H1 (cell line): ENCODE measurements at regions not wholly inside any gene's neighbourhood (a gene's known extent, or its start where the extent isn't known, plus 50 kb on each side); places are given as distances from the start of the nearest gene placed in this dataset.

Source experiments
- HDAC6 ChIP-seq: IDR thresholded peaks from one replicate; pipeline ENCODE4 v1.7.1; 2012; ENCODE audit warnings: low read depth, mild to moderate bottlenecking, inconsistent platforms, low read length, moderate library complexity
- JUND ChIP-seq: IDR thresholded peaks from 2 replicates; pipeline ENCODE4 v1.6.1; 2011; ENCODE audit warnings: mild to moderate bottlenecking, improper control_type of control experiment, low read length
- POU5F1 ChIP-seq: IDR thresholded peaks from 2 replicates; pipeline ENCODE4 v1.6.1; 2011; ENCODE audit warnings: low read depth, mild to moderate bottlenecking, low read length, moderate library complexity
- SP1 ChIP-seq: IDR thresholded peaks from 2 replicates; pipeline ENCODE4 v1.6.1; 2011; ENCODE audit warnings: low read depth, low read length
- TF ChIP-seq, protein P1 (sequence below): IDR thresholded peaks from 2 replicates; pipeline ENCODE4 v1.6.1; 2011; ENCODE audit warnings: low read depth, mild to moderate bottlenecking, low read length; ENCODE audit not compliant: insufficient read depth

DNA sequence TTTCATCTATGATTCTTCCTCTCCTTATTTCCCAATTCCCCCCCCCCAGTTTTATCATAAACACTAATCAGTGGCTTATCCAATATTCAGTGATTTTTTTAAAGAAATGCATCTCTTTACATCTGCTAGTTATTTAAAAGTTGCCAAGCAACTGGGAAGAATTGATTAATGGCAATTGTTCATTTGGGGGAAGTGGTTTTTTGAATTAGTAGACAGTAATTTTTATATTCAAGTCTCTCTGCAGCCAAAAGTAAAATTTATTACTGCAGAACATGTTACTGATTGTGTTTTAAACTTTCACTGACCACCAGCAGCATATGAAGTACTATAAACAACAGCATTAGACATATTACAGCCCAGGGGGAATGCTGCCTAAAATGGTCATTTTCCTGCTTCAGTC is 308.8 kb upstream of the NREP start (continued):
- TF ChIP-seq SP1 (no peak), HDAC6 (no peak), JUND (no peak), POU5F1 (no peak)
- TF ChIP-seq, protein P1, sequence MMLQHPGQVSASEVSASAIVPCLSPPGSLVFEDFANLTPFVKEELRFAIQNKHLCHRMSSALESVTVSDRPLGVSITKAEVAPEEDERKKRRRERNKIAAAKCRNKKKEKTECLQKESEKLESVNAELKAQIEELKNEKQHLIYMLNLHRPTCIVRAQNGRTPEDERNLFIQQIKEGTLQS: no peak
- TF ChIP-seq, all 59 proteins: peak for 0
